ENCODE measurements at regions not wholly inside any gene's neighbourhood (a gene's known extent, or its start where the extent isn't known, plus 50 kb on each side); places are given as distances from the start of the nearest gene placed in this dataset.

DNA sequence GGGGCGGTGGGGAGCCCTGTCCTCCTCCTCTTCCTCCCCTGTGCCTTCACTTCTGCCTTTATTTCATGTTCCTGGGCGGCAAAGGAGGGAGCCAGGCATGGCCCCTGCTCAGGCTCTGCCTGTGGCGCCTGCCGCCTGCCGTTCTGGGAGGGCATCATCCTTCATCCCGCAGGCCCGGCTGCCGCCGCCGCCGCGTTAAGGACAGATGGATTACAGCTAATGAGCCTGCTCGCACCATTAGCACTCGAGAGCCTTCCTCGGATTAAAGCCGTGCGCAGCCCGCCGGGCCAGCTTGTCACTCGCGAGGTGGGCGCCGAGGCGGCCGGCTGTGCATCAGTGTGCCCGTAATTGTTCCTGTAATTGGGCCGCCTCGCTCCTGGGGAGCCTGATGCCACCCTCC is 127.7 kb upstream of the GSE1 start:
- no peaks in the 10 kb centered on the region for H3K36me3 ChIP-seq (replicated peaks)
- no peak overlapping the region for H3K4me3 ChIP-seq (ENCODE audit: low read depth, low read length)
- H3K27ac ChIP-seq, result no peak overlapping the region
- DNase-seq, result no peak
- TF ChIP-seq, protein P1, sequence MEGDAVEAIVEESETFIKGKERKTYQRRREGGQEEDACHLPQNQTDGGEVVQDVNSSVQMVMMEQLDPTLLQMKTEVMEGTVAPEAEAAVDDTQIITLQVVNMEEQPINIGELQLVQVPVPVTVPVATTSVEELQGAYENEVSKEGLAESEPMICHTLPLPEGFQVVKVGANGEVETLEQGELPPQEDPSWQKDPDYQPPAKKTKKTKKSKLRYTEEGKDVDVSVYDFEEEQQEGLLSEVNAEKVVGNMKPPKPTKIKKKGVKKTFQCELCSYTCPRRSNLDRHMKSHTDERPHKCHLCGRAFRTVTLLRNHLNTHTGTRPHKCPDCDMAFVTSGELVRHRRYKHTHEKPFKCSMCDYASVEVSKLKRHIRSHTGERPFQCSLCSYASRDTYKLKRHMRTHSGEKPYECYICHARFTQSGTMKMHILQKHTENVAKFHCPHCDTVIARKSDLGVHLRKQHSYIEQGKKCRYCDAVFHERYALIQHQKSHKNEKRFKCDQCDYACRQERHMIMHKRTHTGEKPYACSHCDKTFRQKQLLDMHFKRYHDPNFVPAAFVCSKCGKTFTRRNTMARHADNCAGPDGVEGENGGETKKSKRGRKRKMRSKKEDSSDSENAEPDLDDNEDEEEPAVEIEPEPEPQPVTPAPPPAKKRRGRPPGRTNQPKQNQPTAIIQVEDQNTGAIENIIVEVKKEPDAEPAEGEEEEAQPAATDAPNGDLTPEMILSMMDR (IDR thresholded peaks at IDR 0.05; ENCODE audit: low read depth, low read length, missing control alignments), result no peak
- H3K27me3 ChIP-seq (replicated peaks), result no peaks in the 10 kb centered on the region
- in situ Hi-C loops (cut with HindIII; ENCODE audit: low pct_ligation_motif_present, low sequenced_read_pairs), result no loop called here

DNA sequence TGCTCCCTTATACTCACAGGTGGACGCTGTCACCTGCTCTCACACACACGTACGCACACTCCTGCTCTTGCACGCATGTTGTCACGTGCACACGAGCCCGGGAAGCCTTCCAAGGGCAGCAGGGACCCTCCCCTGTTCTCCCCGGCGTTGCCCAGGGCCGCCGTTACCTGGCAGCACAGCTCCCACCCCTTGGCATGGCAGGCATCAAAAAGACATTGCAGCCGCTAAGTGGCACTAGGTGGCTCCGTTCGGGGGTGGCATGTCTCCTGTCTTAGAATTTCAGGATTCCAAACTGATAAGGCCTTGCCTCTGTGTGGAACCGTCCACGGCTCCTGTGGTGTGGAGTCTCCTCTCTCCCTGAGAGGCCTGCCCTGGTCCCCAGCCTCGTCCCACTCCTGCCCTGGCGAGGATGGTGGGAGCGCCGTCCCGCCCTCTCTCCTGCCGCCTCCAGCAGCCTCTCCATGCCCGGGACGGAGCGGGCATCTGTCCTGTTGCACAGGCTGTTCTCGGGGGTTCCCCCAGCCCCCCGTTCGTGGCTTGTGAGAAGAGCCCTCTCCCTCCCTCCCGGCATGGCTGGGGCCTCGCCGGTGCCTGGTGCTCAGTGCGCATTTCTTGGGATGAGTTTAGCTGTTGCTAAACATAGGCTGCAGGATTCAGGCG is 126.7 kb upstream of the GSE1 start:
- TF ChIP-seq, protein P1 (IDR thresholded peaks at IDR 0.05; ENCODE audit: low read depth, low read length, missing control alignments), result no peak
- in situ Hi-C loops (cut with HindIII; ENCODE audit: low pct_ligation_motif_present, low sequenced_read_pairs), result no loop called here

DNA sequence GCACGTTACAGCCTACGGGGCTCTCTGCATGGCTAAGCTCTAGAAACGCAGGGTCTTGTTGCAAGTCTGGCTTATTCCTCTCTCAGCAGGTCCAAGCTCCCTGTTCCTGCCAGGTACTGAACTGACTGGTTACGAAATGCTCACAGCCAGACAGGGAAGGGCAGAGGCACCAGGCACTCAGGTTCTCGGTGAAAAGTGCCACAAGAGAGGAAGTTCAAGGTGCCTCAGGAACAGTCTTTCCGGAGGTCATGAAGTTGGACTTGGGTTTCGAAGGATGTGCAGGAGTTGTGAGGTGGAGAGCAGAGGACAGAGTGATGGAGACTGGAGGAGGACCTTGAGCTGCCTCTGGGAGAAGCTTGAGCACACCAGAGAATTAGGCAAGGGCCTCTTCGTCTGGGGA is 124.7 kb upstream of the GSE1 start:
- TF ChIP-seq, protein P1 (IDR thresholded peaks at IDR 0.05; ENCODE audit: low read depth, low read length, missing control alignments), result no peak
- Histone ChIP-seq H3K27ac (no peak overlapping the region), H3K36me3 (replicated peaks) (no peaks in the 10 kb centered on the region), H3K27me3 (replicated peaks) (no peaks in the 10 kb centered on the region), H3K4me3 (ENCODE audit: low read depth, low read length) (no peak overlapping the region)
- in situ Hi-C loops (cut with HindIII; ENCODE audit: low pct_ligation_motif_present, low sequenced_read_pairs), result no loop called here
- DNase-seq, result no peak

More for the DNA sequence above, 126.7 kb upstream of the GSE1 start:
- no peaks in the 10 kb centered on the region for H3K27me3 ChIP-seq (replicated peaks)
- DNase-seq, result no peak
- no peaks in the 10 kb centered on the region for H3K36me3 ChIP-seq (replicated peaks)
- no peak overlapping the region for H3K4me3 ChIP-seq (ENCODE audit: low read depth, low read length)
- H3K27ac ChIP-seq, result no peak overlapping the region

DNA sequence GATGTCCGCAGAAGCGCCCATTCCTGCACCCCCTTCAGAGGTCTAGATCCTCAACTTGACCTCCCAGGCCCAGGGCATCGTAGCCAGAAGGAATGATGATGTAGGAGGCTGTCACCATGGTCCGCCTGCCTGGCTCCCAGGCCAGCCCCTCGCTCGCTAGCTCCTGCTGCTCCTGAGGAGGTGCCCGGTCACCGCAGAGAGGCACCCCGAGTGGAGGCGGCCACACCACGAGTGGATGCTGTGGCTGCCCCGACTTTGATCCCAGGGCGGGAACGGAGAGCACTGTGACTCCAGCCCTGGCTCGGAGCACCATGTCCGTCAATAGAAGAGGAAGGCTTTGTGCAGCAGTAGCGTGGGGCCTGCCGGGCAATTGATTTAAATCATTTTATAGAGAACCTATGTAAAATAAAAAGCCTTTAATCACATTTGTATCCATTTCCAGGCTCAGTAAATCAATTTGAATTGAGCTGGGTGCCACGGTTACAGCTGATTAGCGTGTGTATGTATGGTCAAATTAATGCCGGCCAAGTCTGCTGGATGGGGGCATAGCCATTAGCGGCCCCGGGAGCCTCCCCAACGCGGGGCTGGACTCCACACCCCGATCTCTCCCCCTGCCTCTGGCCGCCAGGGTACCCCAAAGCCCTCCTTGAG is 122.6 kb upstream of the GSE1 start:
- Histone ChIP-seq H3K36me3 (replicated peaks) (no peaks in the 10 kb centered on the region), H3K4me3 (ENCODE audit: low read depth, low read length) (no peak overlapping the region), H3K27ac (no peak overlapping the region), H3K27me3 (replicated peaks) (no peaks in the 10 kb centered on the region)
- DNase-seq, result no peak
- in situ Hi-C loops (cut with HindIII; ENCODE audit: low pct_ligation_motif_present, low sequenced_read_pairs), result no loop called here
- TF ChIP-seq, protein P1 (IDR thresholded peaks at IDR 0.05; ENCODE audit: low read depth, low read length, missing control alignments), result no peak

DNA sequence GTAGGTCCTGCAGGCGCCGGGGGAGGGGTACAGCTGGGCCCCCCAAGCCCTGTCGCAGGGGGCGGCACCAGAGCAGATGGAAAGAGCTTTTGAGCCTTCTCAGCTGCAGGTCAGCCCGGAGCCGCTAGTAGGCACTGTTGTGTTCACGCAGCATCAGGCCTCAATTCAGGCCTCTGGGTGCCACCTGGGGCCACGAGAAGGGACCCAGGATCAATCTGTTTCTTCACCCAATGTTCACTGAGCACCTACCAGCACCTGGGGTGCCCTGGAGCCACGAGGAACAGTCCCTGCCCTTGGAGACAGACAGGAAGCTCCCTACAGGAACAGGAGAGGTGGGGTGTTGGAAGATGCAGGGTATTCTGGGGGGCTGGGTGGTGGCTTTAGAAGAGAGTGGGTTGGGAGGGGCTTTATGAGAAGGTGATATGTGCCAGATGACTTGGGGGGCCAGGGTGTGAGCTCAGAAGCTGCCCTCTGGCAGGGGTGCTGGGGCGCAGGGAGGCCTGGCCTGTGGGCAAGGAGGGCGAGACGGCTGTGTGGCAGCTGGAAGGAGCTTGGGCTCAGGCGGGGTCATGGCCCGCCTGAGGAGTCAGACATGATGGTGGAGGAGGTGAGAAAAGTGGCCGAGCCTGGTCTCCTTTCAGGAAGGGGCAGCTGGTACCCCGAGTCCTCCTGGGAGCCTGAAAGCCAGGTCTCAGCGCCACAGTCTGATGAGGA is 121.9 kb upstream of the GSE1 start:
- TF ChIP-seq, protein P1 (IDR thresholded peaks at IDR 0.05; ENCODE audit: low read depth, low read length, missing control alignments), result peak; percentile 80
- Histone ChIP-seq H3K27me3 (replicated peaks) (no peaks in the 10 kb centered on the region), H3K36me3 (replicated peaks) (no peaks in the 10 kb centered on the region), H3K27ac (no peak overlapping the region), H3K4me3 (ENCODE audit: low read depth, low read length) (no peak overlapping the region)
- in situ Hi-C loops (cut with HindIII; ENCODE audit: low pct_ligation_motif_present, low sequenced_read_pairs), result no loop called here
- DNase-seq, result no peak
